Stimulated activated CD8-positive, alpha-beta memory T cell treated with anti-CD3 and anti-CD28 coated beads, Interleukin-7, amount 100 ng/mL, for 4 hours (primary cell): ENCODE measurements at regions not wholly inside any gene's neighbourhood (a gene's known extent, or its start where the extent isn't known, plus 50 kb on each side); places are given as distances from the start of the nearest gene placed in this dataset.

Experiments used
- DNase-seq, 2 donors: peaks; one replicate each; pipeline ENCODE4 v3.0.0-alpha.2; 2020; ENCODE audit warnings: low read depth in 2 of 2

DNA sequence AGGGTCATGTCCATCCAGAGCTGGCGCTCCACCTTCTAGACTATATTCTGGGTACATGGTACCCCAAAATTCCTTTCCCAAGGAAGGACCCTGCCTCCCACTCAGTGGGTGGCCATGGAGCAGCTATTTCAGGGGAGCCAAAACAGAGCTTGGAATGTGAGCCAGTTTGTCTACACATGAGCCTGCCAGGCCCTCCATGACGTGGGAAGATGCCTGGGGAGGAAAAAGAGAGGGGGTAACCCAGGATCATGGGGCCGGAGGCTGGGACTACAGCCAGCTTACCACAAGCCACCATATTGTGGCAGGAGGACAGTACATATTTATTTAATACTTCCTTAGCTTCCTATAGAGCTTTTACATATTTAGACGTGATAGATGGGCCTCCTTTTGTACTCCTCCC is 414.7 kb upstream of the TNP1 start:
- DNase-seq: no peak

- DNase-seq: no peak
These were observed 414.0 kb upstream of the TNP1 start for GRCh38 chr2:217273851-217274250.

DNA sequence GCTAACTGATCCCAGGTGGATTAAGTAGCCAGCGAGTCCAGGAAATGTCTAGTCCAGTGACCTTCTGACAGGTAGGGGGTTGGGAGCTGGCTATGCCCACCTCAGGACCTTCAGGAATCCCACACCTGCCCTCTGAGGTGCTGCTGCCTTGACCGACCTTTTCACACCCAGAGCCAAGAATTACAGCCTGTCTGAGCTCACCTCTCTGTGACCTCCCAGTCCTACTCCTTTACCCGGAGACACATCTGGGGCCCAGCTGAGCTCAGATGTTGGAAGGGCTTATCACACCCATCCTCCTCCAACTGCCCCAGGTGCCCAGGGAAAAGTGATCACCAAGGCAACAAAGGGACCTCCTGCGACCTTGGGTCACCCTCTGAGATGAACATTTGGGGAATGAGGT is 413.3 kb upstream of the TNP1 start:
- DNase-seq: no peak

DNA sequence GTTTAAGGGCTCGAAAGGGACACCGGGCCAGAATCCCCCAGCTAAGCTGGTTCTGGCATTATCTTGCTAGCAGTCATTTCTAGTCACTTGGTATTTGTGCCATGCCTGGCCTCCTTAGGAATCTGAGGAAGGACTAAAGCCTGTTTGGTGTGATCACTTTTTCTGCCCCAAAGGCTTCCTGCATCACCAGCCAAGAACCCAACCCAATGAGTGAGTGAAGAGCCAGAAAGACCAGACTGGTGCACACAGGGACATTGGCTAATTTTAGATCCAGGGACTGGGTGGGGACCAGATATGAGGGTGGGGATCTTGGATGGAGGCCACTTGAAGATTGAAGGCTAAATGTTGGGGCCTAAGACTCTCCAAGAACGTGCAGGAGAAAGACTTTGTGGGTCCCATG is 411.9 kb upstream of the TNP1 start:
- DNase-seq: no peak

- DNase-seq: no peak
These were observed 410.7 kb upstream of the TNP1 start for GRCh38 chr2:217270485-217271121.

DNA sequence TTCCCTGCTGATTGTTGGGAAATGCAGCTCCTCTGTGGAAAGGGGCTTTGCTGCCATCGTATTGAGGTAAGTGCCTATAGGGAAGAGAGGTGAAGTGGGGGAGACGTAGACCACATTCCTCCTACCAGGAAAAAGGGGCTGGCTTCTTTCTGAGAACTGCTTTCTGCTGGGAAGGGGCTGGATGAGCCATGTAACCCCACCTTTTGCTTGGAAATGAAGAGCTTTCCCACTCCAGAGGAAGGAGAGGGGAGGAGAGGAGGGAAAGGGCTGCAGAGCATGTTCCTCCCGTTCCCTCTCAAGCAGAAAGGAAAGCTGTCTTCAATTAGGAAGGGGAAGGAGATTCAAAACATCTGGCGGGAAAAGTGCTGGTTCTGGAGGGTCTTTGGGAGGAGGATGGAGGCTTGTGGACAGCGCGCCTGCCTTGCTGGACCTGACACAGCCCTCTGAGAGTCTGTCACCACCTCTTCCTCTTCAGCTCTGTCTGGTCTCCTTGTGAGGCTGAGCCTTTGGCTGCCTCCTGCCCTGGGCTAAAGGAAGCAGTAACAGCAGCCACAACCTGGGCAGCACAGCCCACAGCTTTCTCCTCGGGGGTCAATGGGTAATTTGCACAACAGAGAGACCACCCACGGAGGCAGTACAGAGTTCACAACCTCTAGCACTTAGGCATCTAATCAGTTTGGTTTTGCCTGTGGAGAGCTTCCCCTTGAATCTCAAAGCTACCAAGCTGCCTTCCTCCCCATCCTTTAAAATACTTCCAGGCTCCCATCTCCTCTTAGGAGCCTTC is 410.0 kb upstream of the TNP1 start:
- DNase-seq: no peak

DNA sequence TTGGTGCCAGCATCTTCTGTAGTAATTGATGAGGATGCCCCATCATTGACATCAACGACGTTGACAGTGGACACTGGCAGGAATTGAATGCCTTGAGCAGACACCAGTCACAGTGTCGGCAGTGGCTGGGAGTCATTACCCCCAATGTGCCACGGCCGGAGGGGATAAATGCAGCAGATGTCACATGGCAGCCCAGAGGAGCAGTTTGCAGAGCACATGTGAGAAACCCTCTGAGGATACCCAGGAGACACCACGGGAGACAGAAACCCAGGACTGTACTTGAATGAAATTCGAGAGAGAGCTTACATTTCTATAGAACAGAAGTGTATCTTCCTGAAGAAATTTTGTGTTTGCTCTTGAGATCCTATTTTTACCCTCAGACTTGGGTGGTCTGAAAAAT is 409.1 kb upstream of the TNP1 start:
- DNase-seq: no peak

- DNase-seq: no peak
These were observed 407.9 kb upstream of the TNP1 start for GRCh38 chr2:217267758-217268157.

GRCh38 chr2:217263756-217264155 is 403.9 kb upstream of the TNP1 start:
- no peak for DNase-seq

DNA sequence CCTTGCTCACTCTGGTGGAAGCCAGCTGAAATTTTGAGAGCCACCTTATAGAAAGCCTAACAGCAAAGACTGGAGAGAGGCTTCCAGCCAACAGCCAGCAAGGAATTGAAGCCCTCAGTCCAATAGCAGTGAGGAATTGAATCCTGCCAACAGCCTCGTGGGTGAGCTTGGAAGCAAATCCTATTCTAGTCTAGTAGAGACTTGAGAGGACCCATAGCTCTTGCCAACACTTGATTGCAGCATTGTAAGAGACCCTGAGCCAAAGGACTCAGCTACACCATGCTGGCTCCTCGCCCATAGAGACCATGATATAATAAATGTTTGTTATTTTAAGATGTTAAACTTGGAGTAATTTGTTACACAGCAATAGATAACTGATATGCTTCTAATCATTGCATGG is 403.0 kb upstream of the TNP1 start:
- no peak for DNase-seq

DNA sequence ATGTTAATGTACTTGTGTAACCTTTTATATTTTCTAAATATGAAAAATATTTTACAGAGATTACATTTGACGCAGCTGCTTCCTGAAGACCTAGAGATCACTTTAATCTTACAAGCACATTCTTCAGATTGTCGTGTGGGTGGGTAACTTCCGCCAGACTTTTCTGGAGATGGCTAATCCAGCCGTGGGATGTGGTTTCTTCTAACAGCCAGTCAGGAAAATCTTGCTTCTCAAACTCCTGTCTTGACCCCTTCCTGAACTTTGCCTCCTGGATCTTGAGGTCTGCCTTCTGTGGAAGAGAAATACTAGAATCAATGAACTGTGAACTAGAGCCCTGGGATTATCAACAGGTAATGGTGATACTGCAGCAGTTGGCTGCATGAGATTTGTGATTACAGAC is 401.6 kb upstream of the TNP1 start:
- no peak for DNase-seq

GRCh38 chr2:217260441-217261115 is 400.7 kb upstream of the TNP1 start:
- no peak for DNase-seq

- no peak for DNase-seq
These were observed 398.3 kb upstream of the TNP1 start for GRCh38 chr2:217258170-217258569.

GRCh38 chr2:217256251-217256650 is 396.4 kb upstream of the TNP1 start:
- DNase-seq: no peak

DNA sequence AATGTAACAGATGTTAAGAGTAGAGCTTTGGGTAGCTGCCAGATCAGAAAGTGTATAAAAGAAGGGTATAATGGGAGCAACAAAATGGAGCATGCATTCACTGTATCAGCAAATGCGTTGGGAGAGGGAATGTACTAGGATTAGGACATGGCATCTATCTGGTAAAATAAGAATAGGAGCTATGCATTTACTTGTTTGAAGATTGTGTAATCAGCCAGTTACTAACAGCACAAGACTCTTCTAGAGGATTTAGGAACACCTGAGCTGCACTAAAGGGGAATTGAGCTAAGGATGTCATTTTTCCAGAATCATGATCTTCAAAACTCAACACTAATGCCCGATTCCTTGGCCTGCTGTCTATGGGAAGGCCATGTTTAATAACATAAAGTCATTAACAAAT is 394.2 kb upstream of the TNP1 start:
- DNase-seq: no peak

GRCh38 chr2:217252181-217252580 is 392.3 kb upstream of the TNP1 start:
- no peak for DNase-seq

DNA sequence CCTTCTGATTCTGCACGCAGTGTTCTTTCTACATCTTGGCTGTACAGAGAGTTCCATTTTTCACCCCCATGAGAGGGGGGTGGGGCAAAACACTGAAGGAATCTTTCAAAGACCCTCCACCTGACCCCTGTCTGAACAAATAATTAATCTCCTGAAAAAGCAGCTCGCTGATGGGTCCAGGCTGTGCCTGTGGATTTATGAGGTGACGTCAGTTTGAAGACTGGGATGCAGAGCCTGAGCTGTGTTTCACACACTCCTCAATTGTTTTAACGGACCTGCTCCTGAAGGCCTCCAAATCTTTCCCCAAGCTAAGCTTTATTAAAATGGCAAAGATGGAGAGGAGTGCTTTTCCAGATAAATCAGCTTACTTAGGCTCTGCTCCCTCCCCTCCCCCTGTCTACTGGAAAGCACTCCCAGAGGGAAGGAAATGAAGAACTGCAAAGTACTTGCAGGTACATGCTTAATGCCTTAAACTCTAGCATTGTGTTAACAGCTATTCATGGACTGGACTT is 390.2 kb upstream of the TNP1 start:
- no peak for DNase-seq

GRCh38 chr2:217249121-217250012 is 389.5 kb upstream of the TNP1 start:
- DNase-seq: no peak

- no peak for DNase-seq
These were observed 388.6 kb upstream of the TNP1 start for GRCh38 chr2:217248312-217248935.

- no peak for DNase-seq
These were observed 387.6 kb upstream of the TNP1 start for GRCh38 chr2:217247476-217247875.

DNA sequence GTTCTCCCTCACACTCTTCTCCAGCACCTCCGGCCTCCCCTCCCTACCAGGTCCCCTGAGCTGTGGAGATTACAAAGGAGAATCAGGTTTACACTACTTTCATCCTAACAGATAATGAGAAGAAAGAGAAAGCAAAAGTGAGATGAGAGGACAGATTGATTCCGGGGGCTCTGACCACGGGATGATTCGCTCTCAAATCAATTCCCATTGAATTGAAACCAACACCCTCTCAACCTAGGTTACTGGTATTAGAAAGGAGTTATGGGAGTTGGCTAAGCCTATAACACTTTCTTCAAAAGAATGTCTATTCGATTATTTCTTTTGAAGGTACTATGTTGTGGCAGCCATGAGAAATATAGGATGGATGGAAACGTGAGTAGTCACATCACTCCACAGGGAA is 386.2 kb upstream of the TNP1 start:
- no peak for DNase-seq
